ENCODE measurements at regions not wholly inside any gene's neighbourhood (a gene's known extent, or its start where the extent isn't known, plus 50 kb on each side); places are given as distances from the start of the nearest gene placed in this dataset.

GRCh38 chr13:40197936-40198595 lies 468.4 kb downstream of the FOXO1 start:
- DNase-seq = no peak

GRCh38 chr13:40200273-40200978 lies 466.0 kb downstream of the FOXO1 start:
- no peak for DNase-seq

- no peak for DNase-seq
These were observed 462.2 kb downstream of the FOXO1 start for GRCh38 chr13:40204246-40204645.

GRCh38 chr13:40205771-40206240 lies 460.6 kb downstream of the FOXO1 start:
- DNase-seq = no peak

GRCh38 chr13:40206241-40207000 lies 460.0 kb downstream of the FOXO1 start:
- DNase-seq = peak in 1 of 2 donors; percentile 81

GRCh38 chr13:40207001-40207478 lies 459.4 kb downstream of the FOXO1 start:
- peak in 1 of 2 donors; percentile 55 for DNase-seq

GRCh38 chr13:40208517-40208916 lies 457.9 kb downstream of the FOXO1 start:
- no peak for DNase-seq

- no peak for DNase-seq
These were observed 455.4 kb downstream of the FOXO1 start for GRCh38 chr13:40210865-40211585.

- no peak for DNase-seq
These were observed 454.9 kb downstream of the FOXO1 start for GRCh38 chr13:40211586-40211968.

- DNase-seq = no peak
These were observed 452.7 kb downstream of the FOXO1 start for GRCh38 chr13:40213779-40214178.

- DNase-seq = no peak
These were observed 451.1 kb downstream of the FOXO1 start for GRCh38 chr13:40215311-40215710.

GRCh38 chr13:40215747-40216146 lies 450.7 kb downstream of the FOXO1 start:
- DNase-seq = no peak

GRCh38 chr13:40217675-40218074 lies 448.8 kb downstream of the FOXO1 start:
- DNase-seq = no peak

- no peak for DNase-seq
These were observed 446.0 kb downstream of the FOXO1 start for GRCh38 chr13:40220299-40220935.

GRCh38 chr13:40221131-40221459 lies 445.3 kb downstream of the FOXO1 start:
- no peak for DNase-seq

- DNase-seq = no peak
These were observed 444.8 kb downstream of the FOXO1 start for GRCh38 chr13:40221460-40222201.

GRCh38 chr13:40223585-40223984 lies 442.9 kb downstream of the FOXO1 start:
- no peak for DNase-seq

GRCh38 chr13:40228496-40228895 lies 437.9 kb downstream of the FOXO1 start:
- no peak for DNase-seq

GRCh38 chr13:40228990-40229389 lies 437.5 kb downstream of the FOXO1 start:
- DNase-seq = no peak

GRCh38 chr13:40230833-40231266 lies 435.6 kb downstream of the FOXO1 start:
- DNase-seq = no peak

- no peak for DNase-seq
These were observed 435.1 kb downstream of the FOXO1 start for GRCh38 chr13:40231311-40231710.

GRCh38 chr13:40231751-40232150 lies 434.7 kb downstream of the FOXO1 start:
- DNase-seq = no peak
